ENCODE measurements at regions not wholly inside any gene's neighbourhood (a gene's known extent, or its start where the extent isn't known, plus 50 kb on each side); places are given as distances from the start of the nearest gene placed in this dataset.

DNA sequence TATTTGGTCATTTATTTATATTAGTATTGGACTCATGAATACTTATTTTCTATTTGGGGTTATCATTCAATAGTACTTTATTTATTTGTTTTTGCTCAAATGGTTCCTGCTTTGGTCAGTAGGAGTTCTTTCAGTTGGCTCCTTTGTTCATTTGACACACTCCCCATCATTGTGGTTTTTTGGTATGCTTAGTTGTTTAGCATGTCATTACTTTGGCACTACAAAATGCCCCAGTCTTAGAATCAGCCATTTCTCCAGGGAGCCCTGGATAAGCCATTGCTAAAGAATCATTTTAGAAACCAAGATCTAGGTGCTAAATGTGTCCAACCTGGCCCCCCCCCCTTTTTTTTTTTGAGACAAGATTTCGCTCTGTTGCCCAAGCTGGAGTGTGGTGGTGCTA lies 61.7 kb upstream of the MRPS6 start:
- H3K27ac ChIP-seq (ENCODE audit: low read depth, low read length): no peak overlapping the region
- POLR2A ChIA-PET: no interaction called here
- CTCF ChIA-PET: no interaction called here
- TF ChIP-seq, protein P1, sequence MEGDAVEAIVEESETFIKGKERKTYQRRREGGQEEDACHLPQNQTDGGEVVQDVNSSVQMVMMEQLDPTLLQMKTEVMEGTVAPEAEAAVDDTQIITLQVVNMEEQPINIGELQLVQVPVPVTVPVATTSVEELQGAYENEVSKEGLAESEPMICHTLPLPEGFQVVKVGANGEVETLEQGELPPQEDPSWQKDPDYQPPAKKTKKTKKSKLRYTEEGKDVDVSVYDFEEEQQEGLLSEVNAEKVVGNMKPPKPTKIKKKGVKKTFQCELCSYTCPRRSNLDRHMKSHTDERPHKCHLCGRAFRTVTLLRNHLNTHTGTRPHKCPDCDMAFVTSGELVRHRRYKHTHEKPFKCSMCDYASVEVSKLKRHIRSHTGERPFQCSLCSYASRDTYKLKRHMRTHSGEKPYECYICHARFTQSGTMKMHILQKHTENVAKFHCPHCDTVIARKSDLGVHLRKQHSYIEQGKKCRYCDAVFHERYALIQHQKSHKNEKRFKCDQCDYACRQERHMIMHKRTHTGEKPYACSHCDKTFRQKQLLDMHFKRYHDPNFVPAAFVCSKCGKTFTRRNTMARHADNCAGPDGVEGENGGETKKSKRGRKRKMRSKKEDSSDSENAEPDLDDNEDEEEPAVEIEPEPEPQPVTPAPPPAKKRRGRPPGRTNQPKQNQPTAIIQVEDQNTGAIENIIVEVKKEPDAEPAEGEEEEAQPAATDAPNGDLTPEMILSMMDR (IDR thresholded peaks at IDR 0.05; ENCODE audit: low read depth, low read length): no peak
- H3K4me3 ChIP-seq (ENCODE audit: low read depth, low read length): no peak overlapping the region
- DNase-seq (ENCODE audit: low read depth, low spot score): no peak
- no peaks in the 10 kb centered on the region for H3K27me3 ChIP-seq (ENCODE audit: control insufficient read depth, insufficient read depth, low read length)
- H3K9me3 ChIP-seq (ENCODE audit: control insufficient read depth, insufficient read depth, low read length): peaks cover 27% of the 10 kb centered on the region

DNA sequence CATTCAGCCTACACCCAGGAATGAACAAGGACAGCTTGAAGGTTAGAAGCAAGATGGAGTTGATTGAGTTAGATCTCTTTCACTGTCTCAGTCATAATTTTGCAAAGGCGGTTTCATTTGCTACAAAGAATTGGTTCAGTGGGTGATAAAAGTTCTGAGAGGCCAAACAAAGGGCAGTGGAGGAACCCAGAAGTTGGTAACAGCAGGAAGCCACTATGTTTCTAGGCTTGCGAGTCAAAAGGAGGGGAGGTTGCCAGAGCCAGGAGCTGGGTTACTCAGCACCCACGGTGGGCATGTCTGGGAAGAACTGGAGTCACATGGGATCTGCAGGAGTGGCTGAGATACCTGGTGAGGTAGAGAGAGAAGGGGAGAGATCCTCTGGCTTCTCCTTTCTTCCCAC lies 64.2 kb upstream of the MRPS6 start:
- POLR2A ChIA-PET: no interaction called here
- TF ChIP-seq, protein P1 (IDR thresholded peaks at IDR 0.05; ENCODE audit: low read depth, low read length): no peak
- no peaks in the 10 kb centered on the region for H3K27me3 ChIP-seq (ENCODE audit: control insufficient read depth, insufficient read depth, low read length)
- no peak overlapping the region for H3K27ac ChIP-seq (ENCODE audit: low read depth, low read length)
- CTCF ChIA-PET: no interaction called here
- no peak for DNase-seq (ENCODE audit: low read depth, low spot score)
- H3K9me3 ChIP-seq (ENCODE audit: control insufficient read depth, insufficient read depth, low read length): peaks cover 27% of the 10 kb centered on the region
- H3K4me3 ChIP-seq (ENCODE audit: low read depth, low read length): no peak overlapping the region

DNA sequence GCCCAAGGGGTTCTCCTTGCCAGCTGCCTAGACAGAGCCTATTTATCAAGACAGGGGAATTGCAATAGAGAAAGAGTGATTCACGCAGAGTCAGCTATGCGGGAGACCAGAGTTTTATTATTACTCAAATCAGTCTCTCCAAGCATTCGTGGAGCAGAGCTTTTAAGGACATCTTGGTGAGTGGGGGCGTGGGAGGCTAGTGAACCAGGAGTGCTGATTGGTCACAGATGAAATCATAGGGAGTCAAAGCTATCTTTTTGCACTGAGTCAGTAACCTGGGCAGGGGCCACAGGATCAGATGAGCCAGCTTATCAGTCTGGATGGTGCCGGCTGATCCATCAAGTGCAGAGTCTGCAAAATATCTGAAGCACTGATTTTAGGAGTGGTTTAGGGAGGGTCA lies 64.8 kb upstream of the MRPS6 start:
- DNase-seq (ENCODE audit: low read depth, low spot score): no peak

DNA sequence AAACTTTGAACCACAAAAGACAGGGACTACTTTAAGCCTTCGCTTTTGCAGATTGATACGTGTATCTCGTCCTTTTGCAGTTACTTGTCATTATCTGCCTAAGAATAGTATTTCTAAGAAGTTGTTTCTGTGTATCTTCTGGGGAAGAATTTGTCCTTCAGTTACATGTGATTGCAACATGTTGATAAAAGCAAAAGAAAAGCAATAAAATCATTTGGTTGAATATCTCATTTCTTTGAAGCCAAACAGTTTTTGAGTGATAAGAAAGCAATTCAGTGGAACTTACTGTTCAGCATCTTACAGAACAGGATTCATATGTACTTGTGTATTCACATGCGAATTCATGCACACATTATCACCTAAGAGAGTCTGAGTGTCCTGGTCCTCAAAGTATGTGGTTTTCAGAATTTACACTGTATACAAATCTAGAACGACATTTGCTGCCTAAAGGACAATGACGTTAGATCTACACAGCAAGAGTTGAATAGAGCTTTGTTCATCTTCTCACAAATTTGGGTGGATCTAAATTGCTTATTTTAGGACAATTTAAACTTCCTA lies 66.7 kb upstream of the MRPS6 start:
- Histone ChIP-seq H3K9me3 (ENCODE audit: control insufficient read depth, insufficient read depth, low read length) (peaks cover 14% of the 10 kb centered on the region), H3K4me3 (ENCODE audit: low read depth, low read length) (no peak overlapping the region), H3K27me3 (ENCODE audit: control insufficient read depth, insufficient read depth, low read length) (no peaks in the 10 kb centered on the region), H3K27ac (ENCODE audit: low read depth, low read length) (no peak overlapping the region)
- TF ChIP-seq, protein P1 (IDR thresholded peaks at IDR 0.05; ENCODE audit: low read depth, low read length): no peak
- no peak for DNase-seq (ENCODE audit: low read depth, low spot score)
- POLR2A ChIA-PET: no interaction called here
- CTCF ChIA-PET: no interaction called here

More for the DNA sequence above, 64.8 kb upstream of the MRPS6 start:
- no peak overlapping the region for H3K27ac ChIP-seq (ENCODE audit: low read depth, low read length)
- CTCF ChIA-PET: no interaction called here
- no peak overlapping the region for H3K4me3 ChIP-seq (ENCODE audit: low read depth, low read length)
- TF ChIP-seq, protein P1 (IDR thresholded peaks at IDR 0.05; ENCODE audit: low read depth, low read length): no peak
- POLR2A ChIA-PET: no interaction called here
- H3K9me3 ChIP-seq (ENCODE audit: control insufficient read depth, insufficient read depth, low read length): peaks cover 27% of the 10 kb centered on the region
- H3K27me3 ChIP-seq (ENCODE audit: control insufficient read depth, insufficient read depth, low read length): no peaks in the 10 kb centered on the region

DNA sequence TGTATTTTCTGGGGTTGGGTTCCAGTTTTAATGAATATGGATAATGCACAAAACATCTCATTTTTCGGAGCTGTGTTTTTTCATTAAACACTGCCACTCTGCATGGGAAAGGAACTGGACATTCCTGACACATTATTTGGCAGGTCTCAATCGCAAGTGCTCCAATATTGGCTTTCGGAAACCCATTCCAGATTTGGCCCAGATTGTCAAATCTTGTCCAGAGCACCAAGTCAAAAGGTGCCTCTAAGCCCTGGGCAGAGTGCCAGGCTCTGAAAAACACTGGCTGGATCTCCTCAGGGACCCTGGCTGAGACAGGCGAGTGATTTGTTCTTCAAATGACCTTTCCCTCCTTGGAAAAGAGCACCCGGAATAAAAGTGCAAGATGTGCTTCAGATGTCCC lies 68.4 kb upstream of the MRPS6 start:
- Histone ChIP-seq H3K27me3 (ENCODE audit: control insufficient read depth, insufficient read depth, low read length) (no peaks in the 10 kb centered on the region), H3K27ac (ENCODE audit: low read depth, low read length) (no peak overlapping the region), H3K4me3 (ENCODE audit: low read depth, low read length) (no peak overlapping the region), H3K9me3 (ENCODE audit: control insufficient read depth, insufficient read depth, low read length) (peaks cover 8% of the 10 kb centered on the region; the same call in 1 of the 2 replicates)
- TF ChIP-seq, protein P1 (IDR thresholded peaks at IDR 0.05; ENCODE audit: low read depth, low read length): no peak
- DNase-seq (ENCODE audit: low read depth, low spot score): no peak
- ChIA-PET CTCF (no interaction called here), POLR2A (interaction anchor here (0.6 kb wide), 1 partner anchor 197 kb away, joined by 3 read pairs; no protein-coding TSS in a partner anchor)
